ENCODE measurements at regions not wholly inside any gene's neighbourhood (a gene's known extent, or its start where the extent isn't known, plus 50 kb on each side); places are given as distances from the start of the nearest gene placed in this dataset.

DNA sequence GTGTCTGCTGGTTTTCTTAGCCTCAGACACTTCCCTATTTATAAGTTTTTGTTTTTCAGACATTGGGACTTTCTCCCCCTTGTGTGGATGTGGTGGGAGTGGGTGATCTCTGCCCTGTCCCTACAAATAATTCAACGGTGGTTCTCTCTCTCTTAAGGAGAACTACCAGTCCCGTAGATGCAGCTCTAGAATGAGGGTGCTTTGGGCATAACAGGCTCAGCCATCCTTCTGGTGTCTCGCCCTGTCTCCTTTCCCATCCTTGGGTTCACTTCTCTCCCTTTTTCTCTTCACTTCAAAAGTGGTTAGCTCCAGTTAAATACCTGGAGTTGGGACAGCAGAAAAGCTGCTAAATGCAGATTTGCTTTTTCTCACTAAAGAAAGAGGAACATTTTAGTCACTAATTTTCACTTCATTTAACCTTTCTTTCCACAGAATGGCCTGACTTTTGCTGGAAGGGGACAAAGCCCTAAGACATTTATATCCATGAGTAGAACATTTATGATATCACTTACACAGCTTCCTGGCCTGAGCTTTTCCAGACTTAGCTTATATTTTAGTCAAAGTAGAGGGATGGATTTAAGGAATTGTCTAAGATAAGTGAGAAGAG is 121.2 kb upstream of the CXCR4 start:
- Histone ChIP-seq H3K36me3 (ENCODE audit: control insufficient read depth, insufficient read depth, low read length) (no peaks in the 10 kb centered on the region), H3K9me3 (replicated peaks; ENCODE audit: control insufficient read depth, insufficient read depth, low read depth, low read length) (no peaks in the 10 kb centered on the region), H3K4me2 (ENCODE audit: insufficient read depth, low read length) (no peak overlapping the region), H3K4me1 (replicated peaks in 1 of 2; ENCODE audit: control insufficient read depth in 2 of 2, insufficient read depth in 2 of 2, low read length in 2 of 2) (peaks cover 0 to 2% of the 10 kb centered on the region in 2 experiments; a peak in 2 of 5 replicates), H3K9me1 (ENCODE audit: control insufficient read depth, insufficient read depth, low read length) (no peaks in the 10 kb centered on the region), H3K9ac (ENCODE audit: insufficient read depth in 1 of 2, low read depth in 2 of 2, low read length in 2 of 2) (no peak overlapping the region), H3K4me3 (no peak overlapping the region), H2AFZ (ENCODE audit: low read depth, low read length) (no peak overlapping the region), H3K27ac (ENCODE audit: extremely low read depth, low read depth, low read length) (no peak overlapping the region), H3K27me3 (ENCODE audit: control insufficient read depth in 2 of 2, insufficient read depth in 2 of 2, low read length in 2 of 2) (peaks cover 0 to 34% of the 10 kb centered on the region in 2 experiments; a peak in 2 of 5 replicates), H3K79me2 (ENCODE audit: control insufficient read depth, insufficient read depth, low read length) (no peaks in the 10 kb centered on the region), H4K20me1 (replicated peaks; ENCODE audit: control insufficient read depth, insufficient read depth, low read length) (no peaks in the 10 kb centered on the region)
- DNase-seq (ENCODE audit: extremely low read depth in 1 of 4, low spot score in 3 of 4) = no peak
- WGBS (ENCODE audit: insufficient coverage, low coverage, missing lambda C conversion rate) = 0% methylated on average over 3 of the region's 3 CpGs
- in situ Hi-C loops (cut with MboI) (no loop called here), intact Hi-C loops (cut with micrococcal nuclease) (no loop called here)
- TF ChIP-seq NR2C2 (CRISPR knock-in tag; IDR thresholded peaks at IDR 0.05) (no peak), NR2C2 (tag; IDR thresholded peaks at IDR 0.05) (peak; percentile 14; the same call in 1 of the 2 replicates), FOSL1 (tag; conservative IDR thresholded peaks at IDR 0.05) (0 out of 2 replicates have a peak, but pooled peaks have one; percentile 35), CHD2 (IDR thresholded peaks at IDR 0.05; ENCODE audit: low read depth, low read length) (no peak), NCOR1 (IDR thresholded peaks at IDR 0.05) (no peak), ELF1 (tag; IDR thresholded peaks at IDR 0.05) (0 out of 2 replicates have a peak, but pooled peaks have one; percentile 0), EP400 (IDR thresholded peaks at IDR 0.05) (no peak), XRCC5 (IDR thresholded peaks at IDR 0.05; ENCODE audit: low read depth, low read length) (no peak)
- CTCF ChIA-PET (ENCODE audit: low intra/inter-chr PET ratio) = no interaction called here
- POLR2A ChIA-PET = interaction anchor here (0.6 to 1.2 kb wide), 4 partner anchors 9 to 130 kb away, joined by 3 read pairs; no protein-coding TSS in a partner anchor
- no peak for FAIRE-seq
- no TSS peak for BruUV-seq (replicated peaks)
- ATAC-seq = no peak
